GM21367 (cell line): ENCODE measurements at regions not wholly inside any gene's neighbourhood (a gene's known extent, or its start where the extent isn't known, plus 50 kb on each side); places are given as distances from the start of the nearest gene placed in this dataset.

Experiments used
- ATAC-seq: cut with Tn5 transposase; IDR thresholded peaks from one replicate; pipeline ENCODE4 v1.9.1; 2021; ENCODE audit not compliant: unreplicated experiment

DNA sequence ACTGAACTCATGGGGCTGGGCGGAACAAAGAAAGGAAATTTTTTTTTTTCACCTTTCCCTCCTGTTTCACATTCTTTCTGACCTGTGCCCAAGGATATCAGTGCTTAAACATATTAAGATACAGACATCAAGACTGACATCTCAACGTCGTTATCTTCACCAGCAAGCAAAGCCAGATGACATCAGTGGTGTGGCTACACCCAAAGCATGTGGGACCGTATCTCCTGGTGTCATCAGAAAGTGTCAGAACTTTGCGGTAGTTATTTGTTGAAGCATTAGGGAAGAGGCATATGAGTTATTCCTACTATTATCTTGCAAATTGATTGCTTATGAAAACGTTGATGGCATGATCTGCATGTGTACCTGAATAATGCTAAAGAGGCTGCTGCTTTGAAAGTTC lies 487.4 kb downstream of the TLE4 start:
- ATAC-seq: no peak

DNA sequence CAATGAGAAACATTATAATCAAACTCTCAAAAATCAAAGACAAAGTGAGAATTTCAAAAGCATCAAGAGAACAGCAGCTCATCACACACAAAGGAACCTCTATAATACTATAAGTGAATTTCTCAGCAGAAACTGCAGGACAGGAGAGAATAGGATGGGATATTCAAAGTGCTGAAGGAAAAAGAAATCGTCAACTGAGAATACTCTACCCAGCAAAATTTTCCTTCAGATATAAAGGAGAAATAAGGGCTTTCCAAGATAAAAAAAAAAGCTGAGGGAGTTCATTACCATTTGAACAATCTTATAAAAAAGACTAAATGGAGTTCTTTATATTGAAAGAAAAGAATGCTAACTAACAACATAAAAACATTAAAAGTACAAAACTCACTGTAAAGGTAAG lies 481.1 kb downstream of the TLE4 start:
- no peak for ATAC-seq

GRCh38 chr9:80049096-80049782 lies 477.5 kb downstream of the TLE4 start:
- no peak for ATAC-seq

GRCh38 chr9:80046481-80046880 lies 474.7 kb downstream of the TLE4 start:
- no peak for ATAC-seq

DNA sequence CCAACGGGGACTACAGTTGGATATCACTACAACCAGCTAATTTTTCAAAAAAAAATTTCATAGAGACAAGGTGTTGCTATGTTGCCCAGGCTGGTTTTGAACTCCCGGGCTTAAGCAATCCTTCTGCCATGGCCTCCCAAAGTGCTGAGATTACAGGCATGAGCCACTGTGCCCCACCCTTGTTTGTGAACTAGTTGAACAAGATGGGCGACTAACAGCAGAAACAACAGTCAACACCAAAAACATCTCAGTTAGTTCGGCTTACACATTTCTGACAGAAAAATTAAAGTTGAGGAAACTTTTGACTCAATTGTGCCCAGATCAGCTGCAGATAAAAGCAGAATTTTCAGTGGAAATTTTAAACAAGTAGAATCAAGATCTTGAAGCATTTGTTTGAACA lies 470.1 kb downstream of the TLE4 start:
- ATAC-seq: no peak

DNA sequence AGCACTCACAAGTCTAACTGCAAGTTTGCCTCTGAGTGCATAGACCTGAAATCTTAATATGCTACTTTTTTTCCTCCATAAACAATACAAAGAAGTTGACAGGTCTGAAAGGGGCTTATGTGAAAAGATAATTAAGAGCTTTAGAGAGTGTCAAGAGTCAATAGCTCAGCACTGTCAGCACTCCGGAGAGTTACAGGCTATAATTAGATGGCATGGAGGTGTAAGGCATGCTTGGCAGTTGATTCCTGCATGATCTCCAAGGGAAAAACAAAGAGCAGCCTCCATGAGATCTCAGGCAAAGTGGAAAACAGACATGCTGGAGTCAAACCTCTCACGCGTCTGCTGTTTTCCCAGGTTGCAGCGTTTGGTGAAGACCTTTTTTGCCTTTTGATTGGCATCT lies 468.7 kb downstream of the TLE4 start:
- no peak for ATAC-seq

GRCh38 chr9:80030801-80031200 lies 459.0 kb downstream of the TLE4 start:
- ATAC-seq: no peak

DNA sequence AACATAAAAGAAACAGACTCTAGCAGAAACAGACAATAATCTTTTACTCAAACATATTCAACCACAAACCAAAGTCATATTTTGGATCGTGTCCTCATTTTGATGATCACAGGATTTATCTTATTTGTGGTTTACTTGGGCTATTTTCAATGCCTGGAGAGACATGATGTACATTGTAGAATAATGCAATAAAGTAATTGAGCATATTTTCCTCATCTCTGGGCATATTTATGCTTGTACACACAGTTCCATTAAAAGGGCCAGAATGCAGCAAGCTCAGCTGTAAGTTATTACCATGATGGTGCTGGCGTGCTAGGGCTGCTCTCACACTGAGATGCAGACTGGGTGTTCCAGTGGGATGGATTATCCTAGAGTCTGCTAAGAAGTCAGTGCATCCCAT lies 456.7 kb downstream of the TLE4 start:
- ATAC-seq: no peak

- ATAC-seq: no peak
Measured at GRCh38 chr9:80025796-80026520, 454.2 kb downstream of the TLE4 start.

- no peak for ATAC-seq
Measured at GRCh38 chr9:80025131-80025530, 453.4 kb downstream of the TLE4 start.

- no peak for ATAC-seq
Measured at GRCh38 chr9:80020530-80020929, 448.8 kb downstream of the TLE4 start.

- ATAC-seq: no peak
Measured at GRCh38 chr9:80020056-80020455, 448.3 kb downstream of the TLE4 start.

GRCh38 chr9:80013891-80014290 lies 442.1 kb downstream of the TLE4 start:
- no peak for ATAC-seq

DNA sequence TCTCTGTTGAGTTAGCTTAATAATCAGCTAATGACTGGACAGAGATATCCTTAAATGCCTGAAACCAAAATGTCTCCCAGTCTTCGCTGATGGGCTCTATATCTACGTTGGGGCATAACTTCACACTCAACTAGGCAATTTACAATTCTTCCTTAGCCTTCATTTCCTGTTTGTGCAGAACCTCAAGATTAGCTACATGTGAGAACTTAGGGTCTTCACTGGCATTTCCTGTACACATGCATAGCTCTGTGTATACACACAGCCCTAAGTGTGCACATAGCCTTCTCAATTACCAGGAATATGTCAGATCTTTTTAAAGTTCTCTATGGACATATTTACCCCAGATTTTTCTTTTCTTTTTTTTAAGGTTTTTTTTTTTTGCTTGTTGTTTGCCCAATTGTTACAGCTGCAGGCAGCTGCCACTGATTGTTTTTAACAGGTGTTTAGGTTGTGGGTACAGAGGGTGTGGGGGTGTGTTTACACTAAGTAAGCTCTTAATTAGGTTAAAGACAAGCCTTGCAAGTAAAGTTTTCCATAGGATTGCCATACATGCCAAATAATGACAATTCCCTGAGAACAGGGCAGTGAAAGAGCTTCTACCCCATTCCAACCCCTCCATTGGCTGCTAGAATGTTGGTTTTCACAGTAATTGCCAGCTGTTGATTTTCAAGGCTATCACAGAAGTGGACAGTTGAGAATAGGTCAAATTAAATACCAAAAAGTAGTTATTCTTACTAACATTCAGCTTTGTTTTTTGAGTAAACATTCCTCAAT lies 441.0 kb downstream of the TLE4 start:
- no peak for ATAC-seq

- ATAC-seq: no peak
Measured at GRCh38 chr9:80009204-80009603, 437.4 kb downstream of the TLE4 start.

DNA sequence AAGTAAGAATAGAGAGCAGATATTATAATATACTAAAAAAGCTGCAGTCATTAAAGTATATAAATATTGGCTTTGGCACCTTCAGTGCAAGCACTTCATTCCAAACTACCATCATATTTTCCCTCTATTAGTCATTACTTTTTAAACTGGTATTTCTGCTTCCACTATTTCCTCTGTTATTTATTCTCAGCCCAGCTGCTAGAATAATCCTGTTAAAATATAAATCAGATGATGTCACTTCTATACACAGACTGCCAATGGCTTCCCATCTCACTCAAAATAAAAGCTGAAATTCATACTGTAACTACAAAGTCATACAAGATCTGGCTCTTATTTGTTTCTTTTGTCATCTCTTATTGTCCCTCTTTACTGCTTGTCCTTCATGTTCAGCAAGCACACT lies 432.9 kb downstream of the TLE4 start:
- ATAC-seq: no peak

DNA sequence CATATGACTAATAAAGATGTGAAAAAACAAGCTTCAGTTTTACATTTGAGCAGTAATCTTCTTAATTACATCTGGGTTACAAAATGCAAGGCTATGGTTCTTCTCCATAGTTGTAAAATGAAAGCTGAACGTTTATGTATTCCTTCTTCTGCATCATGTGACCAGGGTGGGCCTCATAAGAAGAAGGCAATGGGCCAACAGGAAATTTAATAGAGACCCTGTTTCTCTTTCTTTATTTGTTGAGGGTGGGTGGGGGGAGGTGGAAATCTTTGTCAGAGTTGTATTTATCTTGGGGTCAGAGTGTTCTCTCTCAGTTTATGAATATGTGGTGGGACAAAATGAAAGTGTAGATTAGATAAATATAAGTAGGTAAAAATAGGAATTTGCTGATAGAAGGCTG lies 418.8 kb downstream of the TLE4 start:
- ATAC-seq: no peak

- ATAC-seq: no peak
Measured at GRCh38 chr9:79989079-79989478, 417.3 kb downstream of the TLE4 start.

DNA sequence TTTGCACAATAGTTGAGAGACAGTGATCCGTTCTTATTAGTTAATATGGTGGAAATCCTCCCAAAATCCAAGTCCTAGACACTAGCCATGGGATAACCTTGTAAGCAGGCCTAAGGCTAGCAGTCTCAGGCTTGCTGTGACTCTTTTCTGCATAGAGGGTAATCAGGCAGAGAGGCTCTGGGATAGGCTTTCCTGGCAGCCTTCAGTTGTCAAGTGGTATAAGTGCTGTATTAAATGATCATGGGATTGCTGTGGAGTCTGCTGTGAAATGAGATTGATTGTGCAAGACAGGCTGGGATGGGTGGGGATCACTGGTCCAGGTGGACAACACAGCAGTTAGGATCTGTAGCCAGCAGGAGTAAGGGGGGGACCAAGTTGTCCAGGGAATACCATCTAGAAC lies 416.4 kb downstream of the TLE4 start:
- ATAC-seq: no peak

DNA sequence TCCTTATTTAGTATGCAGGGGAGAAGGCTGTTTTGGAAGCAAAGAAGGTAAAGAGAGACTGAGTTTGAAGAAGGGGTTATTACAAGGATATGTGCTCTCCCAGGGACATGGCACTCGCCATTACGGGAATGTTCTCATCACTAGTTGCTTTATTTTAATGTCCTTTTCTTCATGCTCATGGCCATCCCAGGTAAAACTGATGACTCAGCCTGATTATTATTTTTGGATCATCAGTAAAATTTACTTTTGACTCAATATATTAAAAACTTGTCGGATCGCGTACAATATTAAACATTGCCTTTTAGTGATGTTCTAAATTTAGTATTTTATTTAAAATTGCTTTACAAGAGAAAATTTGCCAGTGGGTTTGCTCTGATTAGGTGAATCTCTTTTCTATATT lies 414.7 kb downstream of the TLE4 start:
- ATAC-seq: no peak

DNA sequence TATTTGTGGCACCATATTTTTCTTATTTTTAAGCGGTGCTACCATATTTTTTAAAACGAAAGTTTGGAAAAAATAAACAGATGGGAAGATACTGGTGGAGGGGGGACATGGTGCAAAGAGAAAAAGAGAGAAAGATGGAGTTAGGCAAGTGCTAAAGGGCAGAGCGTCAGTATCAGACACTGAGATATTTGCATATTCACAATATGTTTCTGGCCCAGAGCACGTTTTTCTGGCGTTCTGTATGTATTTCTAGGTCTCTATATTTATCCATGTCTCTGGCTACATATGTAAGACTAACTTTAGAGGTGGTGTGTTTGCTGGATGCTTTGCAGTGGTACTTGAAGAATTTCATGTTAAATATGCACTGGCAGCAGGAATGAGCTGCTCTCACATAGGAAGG lies 414.0 kb downstream of the TLE4 start:
- no peak for ATAC-seq

- ATAC-seq: no peak
Measured at GRCh38 chr9:79985264-79985663, 413.5 kb downstream of the TLE4 start.
